Epithelial cell of esophagus (primary cell): ENCODE measurements at regions not wholly inside any gene's neighbourhood (a gene's known extent, or its start where the extent isn't known, plus 50 kb on each side); places are given as distances from the start of the nearest gene placed in this dataset.

ENCODE experiments used
- DNase-seq: peaks from one replicate; pipeline ENCODE4 v3.0.0; 2010; ENCODE audit warnings: low read depth
- H3K4me3 ChIP-seq: 2 replicates; pipeline ENCODE4 v1.5.1; 2011; ENCODE audit warnings: mild to moderate bottlenecking, low read length, control low read depth
- CTCF ChIP-seq: IDR thresholded peaks from 2 replicates; pipeline ENCODE4 v1.5.1; 2011; ENCODE audit warnings: low read depth, mild to moderate bottlenecking, low read length, control low read depth, inconsistent platforms; ENCODE audit not compliant: insufficient read depth; ENCODE audit errors: missing control alignments

GRCh38 chr5:1944408-1944807 is 61.7 kb upstream of the IRX4 start:
- no peak for TF ChIP-seq CTCF
- no peak overlapping the region for H3K4me3 ChIP-seq
- DNase-seq: no peak

DNA sequence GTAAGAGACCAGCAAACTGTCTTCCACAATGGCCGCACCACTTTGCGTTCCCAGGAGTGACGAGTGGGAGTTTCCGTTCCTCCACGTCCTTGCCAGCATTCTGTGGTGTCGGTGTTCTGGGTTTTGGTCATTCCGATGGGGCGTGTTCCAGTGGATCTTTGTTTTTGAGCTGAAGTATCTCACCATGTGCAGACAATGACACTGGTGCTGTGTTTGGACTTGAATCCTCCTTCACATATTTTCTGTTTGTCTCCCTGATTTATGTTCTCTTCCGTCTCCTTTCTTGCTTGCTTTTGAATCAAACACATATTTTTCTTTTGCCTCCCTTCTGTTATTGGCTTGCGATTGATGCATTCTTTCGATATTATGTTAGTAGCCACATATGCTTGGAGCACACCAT is 60.8 kb upstream of the IRX4 start:
- no peak for DNase-seq
- no peak overlapping the region for H3K4me3 ChIP-seq
- TF ChIP-seq CTCF: no peak

DNA sequence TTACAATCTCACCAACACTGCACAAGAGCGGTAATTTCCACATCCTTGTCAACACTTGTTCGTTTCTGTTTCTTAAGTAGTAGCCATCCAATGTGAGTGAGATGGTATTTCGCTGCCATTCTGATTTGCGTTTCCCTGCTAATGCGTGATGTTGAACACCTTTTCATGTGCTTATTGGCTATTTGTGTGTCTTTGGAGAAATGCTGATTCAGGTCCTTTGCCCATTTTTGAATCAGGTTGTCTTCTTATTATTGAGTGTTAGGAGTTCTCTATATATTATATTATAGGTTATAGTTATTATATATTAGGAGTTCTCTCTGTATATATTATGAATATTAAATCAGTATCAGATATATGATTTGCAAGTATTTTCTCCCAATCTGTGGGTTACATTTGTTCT is 59.9 kb upstream of the IRX4 start:
- H3K4me3 ChIP-seq: no peak overlapping the region
- no peak for TF ChIP-seq CTCF
- no peak for DNase-seq

DNA sequence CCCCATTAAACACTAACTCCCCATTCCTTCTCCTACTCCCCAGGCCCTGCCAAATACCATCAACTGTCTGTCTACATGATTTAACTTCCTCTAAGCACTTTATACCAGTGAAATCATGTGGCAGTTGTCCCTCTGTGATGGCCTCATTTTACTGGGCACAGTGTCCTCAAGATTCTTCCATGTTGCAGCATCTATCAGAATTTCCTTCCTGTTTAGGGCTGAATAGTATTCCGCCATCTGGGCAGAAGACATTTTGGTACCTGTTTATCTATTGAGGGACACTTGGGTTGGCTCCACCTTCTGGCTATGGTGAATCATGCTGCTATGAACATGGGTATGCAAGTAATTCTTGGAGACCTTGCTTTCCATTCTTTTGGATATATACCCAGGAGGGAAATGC is 59.4 kb upstream of the IRX4 start:
- H3K4me3 ChIP-seq: no peak overlapping the region
- TF ChIP-seq CTCF: no peak
- DNase-seq: no peak

- TF ChIP-seq CTCF: no peak
- no peak overlapping the region for H3K4me3 ChIP-seq
Measured at GRCh38 chr5:1939256-1939655, 56.5 kb upstream of the IRX4 start.

DNA sequence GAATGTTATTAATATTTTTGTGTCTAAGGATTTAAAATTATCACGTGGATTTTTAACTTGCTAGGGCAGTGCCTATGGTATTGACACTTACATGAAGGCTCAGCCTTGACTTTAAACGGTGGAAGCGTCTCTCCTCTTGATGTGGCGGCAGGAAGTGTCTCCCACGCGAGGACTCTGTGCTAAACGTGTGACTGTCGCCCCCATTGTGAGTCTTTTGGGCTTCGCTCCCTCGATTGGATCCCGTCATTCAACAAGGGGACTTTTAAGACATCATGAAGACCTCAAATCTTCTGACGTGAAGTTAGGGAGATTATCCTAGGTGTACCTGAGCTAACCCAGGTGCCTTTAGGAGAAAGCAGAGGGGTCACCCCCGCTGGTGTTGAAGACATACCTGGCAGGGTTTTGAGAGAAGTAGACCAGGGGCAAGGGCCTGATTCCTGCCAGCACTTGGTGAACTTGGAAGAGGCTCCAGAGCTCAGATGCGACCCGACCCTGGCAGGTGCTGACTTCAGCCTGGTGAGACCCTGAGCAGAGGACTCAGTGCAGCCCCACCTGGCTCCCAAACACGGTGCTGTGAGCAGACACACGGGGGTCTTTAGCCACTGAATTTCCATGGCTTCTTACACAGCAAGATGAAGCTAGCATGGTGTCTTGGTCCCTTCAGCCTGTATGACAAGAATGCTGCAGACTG is 55.7 kb upstream of the IRX4 start:
- no peak for TF ChIP-seq CTCF
- no peak for DNase-seq
- H3K4me3 ChIP-seq: no peak overlapping the region

More at GRCh38 chr5:1939256-1939655, 56.5 kb upstream of the IRX4 start:
- DNase-seq: no peak

GRCh38 chr5:1937590-1937989 is 54.9 kb upstream of the IRX4 start:
- no peak overlapping the region for H3K4me3 ChIP-seq
- no peak for TF ChIP-seq CTCF
- DNase-seq: no peak
